HFFc6 (cell line): ENCODE measurements at regions not wholly inside any gene's neighbourhood (a gene's known extent, or its start where the extent isn't known, plus 50 kb on each side); places are given as distances from the start of the nearest gene placed in this dataset.

ENCODE experiments used
- DNase-seq: peaks from one replicate; pipeline ENCODE4 v3.0.0-alpha.2; 2018
- H3K27ac Mint-ChIP-seq: 2 replicates; pipeline ENCODE4 v1.8.0; 2020; ENCODE audit warnings: mild to moderate bottlenecking, mixed read lengths
- H3K27me3 Mint-ChIP-seq: 2 replicates; pipeline ENCODE4 v1.8.0; 2021; ENCODE audit warnings: mild to moderate bottlenecking, moderate library complexity, mixed read lengths; ENCODE audit not compliant: insufficient read depth
- H3K36me3 Mint-ChIP-seq: 2 replicates; pipeline ENCODE4 v1.8.0; 2021; ENCODE audit warnings: low read depth, mixed read lengths
- H3K4me1 Mint-ChIP-seq: 2 replicates; pipeline ENCODE4 v1.8.0; 2020; ENCODE audit warnings: low read depth, mixed read lengths
- H3K4me3 Mint-ChIP-seq: 2 replicates; pipeline ENCODE4 v1.8.0; 2020; ENCODE audit warnings: mild to moderate bottlenecking, moderate library complexity, mixed read lengths
- H3K9me3 Mint-ChIP-seq: 2 replicates; pipeline ENCODE4 v1.8.0; 2020; ENCODE audit warnings: mild to moderate bottlenecking, mixed read lengths
- CTCF ChIP-seq: fragments of 200-600 bp; sonication (generic); IDR thresholded peaks from 2 replicates; pipeline ENCODE4 v1.5.0; 2021; ENCODE audit warnings: antibody characterized with exemption, mild to moderate bottlenecking

DNA sequence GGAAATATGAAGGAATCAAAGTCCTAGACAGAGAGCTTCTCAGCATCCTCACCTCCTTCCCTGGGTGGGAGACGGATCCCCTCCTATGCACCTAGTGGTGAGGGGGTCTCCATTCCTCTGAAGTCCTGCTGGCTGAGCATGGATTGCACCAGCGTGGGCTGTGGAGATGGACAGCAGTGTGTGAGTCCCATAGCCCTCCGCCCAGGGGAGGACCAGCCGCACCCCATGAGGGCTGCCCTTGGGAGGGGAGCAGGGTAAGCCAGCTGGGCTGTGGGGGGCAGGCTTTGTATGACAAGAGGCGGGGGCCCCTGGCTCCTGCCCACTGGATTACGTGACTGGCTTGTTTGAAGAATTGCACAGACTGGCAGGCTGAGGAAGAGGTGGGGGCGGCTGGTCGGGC, 768.2 kb downstream of the GALR1 start:
- H3K9me3 Mint-ChIP-seq = peaks cover 62% of the 10 kb centered on the region
- H3K4me3 Mint-ChIP-seq = no peak overlapping the region
- H3K36me3 Mint-ChIP-seq = no peaks in the 10 kb centered on the region

DNA sequence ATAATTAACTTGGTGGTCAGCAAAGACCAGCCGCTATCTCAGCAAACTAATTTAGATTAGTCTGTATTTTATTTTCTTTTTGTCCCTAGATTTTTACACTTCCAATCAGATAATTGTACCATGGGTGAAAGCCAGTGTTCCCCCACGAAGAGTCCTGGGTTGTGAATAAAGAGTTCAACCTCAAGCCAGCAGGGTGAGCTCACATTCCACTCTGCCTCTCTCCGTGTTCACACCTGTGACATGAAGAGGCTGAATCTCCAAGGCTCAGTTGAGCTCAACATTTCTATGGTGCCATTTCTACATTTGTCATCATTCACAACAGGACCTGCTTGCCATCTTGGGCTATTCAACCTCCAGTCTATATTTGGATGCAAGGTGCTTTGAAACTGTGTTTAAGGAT, 771.5 kb downstream of the GALR1 start:
- no peak for TF ChIP-seq CTCF
- H3K27me3 Mint-ChIP-seq = no peaks in the 10 kb centered on the region
- H3K36me3 Mint-ChIP-seq = no peaks in the 10 kb centered on the region
- DNase-seq = no peak
- no peaks in the 10 kb centered on the region for H3K4me1 Mint-ChIP-seq
- H3K9me3 Mint-ChIP-seq = peaks cover 48% of the 10 kb centered on the region
- H3K4me3 Mint-ChIP-seq = no peak overlapping the region
- H3K27ac Mint-ChIP-seq = no peak overlapping the region

More for the DNA sequence above, 768.2 kb downstream of the GALR1 start:
- Mint-ChIP-seq H3K4me1 (no peaks in the 10 kb centered on the region), H3K27ac (no peak overlapping the region), H3K27me3 (no peaks in the 10 kb centered on the region)
- no peak for DNase-seq
- no peak for TF ChIP-seq CTCF

DNA sequence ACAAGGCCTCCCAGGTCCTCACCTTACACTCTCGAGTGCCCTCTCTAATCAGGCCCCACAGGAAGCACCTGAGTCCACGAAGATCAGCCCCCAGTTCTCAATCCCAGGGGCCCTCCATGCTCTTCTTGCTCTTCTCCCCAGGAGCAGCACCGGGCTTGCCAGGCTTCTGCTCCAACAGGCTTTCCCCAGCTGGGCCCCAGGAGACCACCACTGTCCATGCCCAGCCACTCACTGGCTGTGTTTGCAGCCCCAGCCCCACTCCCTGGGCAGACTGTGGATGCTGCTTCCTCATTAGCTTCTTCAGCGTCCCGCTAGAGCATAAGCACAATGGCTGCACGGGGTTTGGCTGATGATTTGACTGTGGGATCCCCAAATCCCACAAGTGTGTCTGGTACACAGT, 781.9 kb downstream of the GALR1 start:
- DNase-seq = no peak
- Mint-ChIP-seq H3K27me3 (no peaks in the 10 kb centered on the region), H3K4me3 (no peak overlapping the region), H3K4me1 (no peaks in the 10 kb centered on the region), H3K36me3 (no peaks in the 10 kb centered on the region), H3K9me3 (peaks cover 16% of the 10 kb centered on the region), H3K27ac (no peak overlapping the region)
- no peak for TF ChIP-seq CTCF

DNA sequence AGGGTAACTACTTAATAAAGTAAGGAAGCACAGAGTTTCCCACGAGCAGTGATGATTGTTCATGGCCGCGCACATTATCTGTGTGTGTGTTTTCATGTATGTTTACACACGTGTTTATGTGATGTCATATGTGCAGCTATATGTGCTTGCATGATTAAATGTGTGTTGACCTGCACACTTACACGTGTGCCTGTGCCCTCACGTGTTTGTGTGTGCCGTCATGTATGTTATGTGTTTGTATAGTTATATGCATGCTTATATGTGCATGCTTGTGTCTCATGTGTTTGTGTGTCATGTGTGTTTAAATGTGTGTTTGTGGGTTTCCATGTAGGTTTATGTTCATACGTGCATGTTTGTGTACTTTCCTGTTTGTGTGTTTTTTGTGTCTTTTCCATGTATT, 782.3 kb downstream of the GALR1 start:
- Mint-ChIP-seq H3K36me3 (no peaks in the 10 kb centered on the region), H3K27ac (no peak overlapping the region), H3K27me3 (no peaks in the 10 kb centered on the region), H3K4me1 (no peaks in the 10 kb centered on the region), H3K9me3 (peaks cover 18% of the 10 kb centered on the region), H3K4me3 (no peak overlapping the region)
- DNase-seq = no peak
- no peak for TF ChIP-seq CTCF

GRCh38 chr18:78032574-78032973, 782.9 kb downstream of the GALR1 start:
- no peaks in the 10 kb centered on the region for H3K36me3 Mint-ChIP-seq
- no peak overlapping the region for H3K4me3 Mint-ChIP-seq
- no peaks in the 10 kb centered on the region for H3K27me3 Mint-ChIP-seq
- TF ChIP-seq CTCF = no peak
- peaks cover 20% of the 10 kb centered on the region for H3K9me3 Mint-ChIP-seq
- no peaks in the 10 kb centered on the region for H3K4me1 Mint-ChIP-seq
- H3K27ac Mint-ChIP-seq = no peak overlapping the region
- DNase-seq = no peak

DNA sequence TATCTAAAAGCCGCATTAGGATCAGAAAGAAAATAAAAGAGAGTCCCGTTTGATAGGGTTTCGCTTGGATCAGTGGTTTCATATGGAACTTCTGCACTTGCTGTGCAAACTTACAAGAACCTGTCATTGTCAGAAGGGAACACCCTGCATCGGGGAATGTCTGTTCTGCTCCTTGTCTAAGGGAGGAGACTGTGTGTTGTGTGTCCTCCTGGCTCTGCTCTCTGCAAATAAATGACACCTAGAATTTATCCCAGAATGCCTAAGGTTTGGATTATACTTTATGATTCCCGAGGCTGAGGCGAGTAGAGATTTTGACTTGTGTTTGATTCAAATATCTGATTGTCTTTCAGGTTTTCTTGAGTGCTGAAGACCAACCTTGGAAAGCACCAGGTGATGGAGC, 785.1 kb downstream of the GALR1 start:
- no peaks in the 10 kb centered on the region for H3K36me3 Mint-ChIP-seq
- H3K27ac Mint-ChIP-seq = no peak overlapping the region
- H3K4me3 Mint-ChIP-seq = no peak overlapping the region
- no peaks in the 10 kb centered on the region for H3K4me1 Mint-ChIP-seq
- peaks cover 39% of the 10 kb centered on the region for H3K9me3 Mint-ChIP-seq
- TF ChIP-seq CTCF = no peak
- no peaks in the 10 kb centered on the region for H3K27me3 Mint-ChIP-seq
- DNase-seq = no peak
